Superior temporal gyrus (tissue), 1 donor: ENCODE measurements at regions not wholly inside any gene's neighbourhood (a gene's known extent, or its start where the extent isn't known, plus 50 kb on each side); places are given as distances from the start of the nearest gene placed in this dataset.
"Not testable (repeated sequence)": the region's sequence is repeated elsewhere in the genome, so short reads cannot be mapped to it uniquely, and the experiment has no call there.

Source experiments
- DNase-seq: peaks from one replicate; pipeline ENCODE4 v3.0.0-alpha.2; 2016; ENCODE audit errors: extremely low spot score

DNA sequence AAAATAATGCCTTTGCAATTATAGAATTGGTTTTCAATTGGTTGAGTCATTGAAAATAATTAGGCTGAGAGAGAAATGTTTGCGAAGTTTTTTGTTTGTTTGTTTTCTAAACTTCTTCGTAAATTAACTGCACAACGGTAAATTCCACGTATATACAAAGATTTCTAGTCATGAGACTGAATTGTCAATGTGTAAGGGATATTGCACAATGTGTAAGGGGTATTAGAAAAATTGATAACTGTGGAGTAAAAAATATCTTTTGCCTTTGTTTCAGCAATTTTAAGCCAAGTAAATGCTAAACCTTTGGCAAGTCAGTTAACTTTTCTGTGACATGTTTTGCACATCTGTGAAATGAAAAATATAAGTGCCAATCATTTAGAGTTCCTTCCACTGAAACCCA, 606.0 kb downstream of the TMEM182 start:
- DNase-seq: no peak

DNA sequence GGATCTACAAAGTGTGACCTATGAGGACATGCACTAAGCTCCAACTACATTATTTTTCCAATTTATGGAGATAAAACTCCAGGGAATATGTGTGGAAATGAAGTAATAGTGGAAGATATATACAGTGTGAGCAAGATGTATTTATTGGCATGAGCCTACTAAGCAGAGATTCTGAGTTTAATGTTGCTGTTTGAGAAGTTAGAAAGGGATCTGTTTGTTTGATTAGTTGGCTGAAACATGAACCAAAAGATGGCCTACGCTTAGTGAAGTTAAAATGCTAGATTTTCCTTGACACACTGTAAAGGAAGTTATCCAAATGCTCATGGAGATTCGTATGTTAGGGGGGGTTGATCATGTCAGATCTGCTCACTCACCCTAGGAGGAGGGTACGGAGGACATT, 621.7 kb downstream of the TMEM182 start:
- no peak for DNase-seq

DNA sequence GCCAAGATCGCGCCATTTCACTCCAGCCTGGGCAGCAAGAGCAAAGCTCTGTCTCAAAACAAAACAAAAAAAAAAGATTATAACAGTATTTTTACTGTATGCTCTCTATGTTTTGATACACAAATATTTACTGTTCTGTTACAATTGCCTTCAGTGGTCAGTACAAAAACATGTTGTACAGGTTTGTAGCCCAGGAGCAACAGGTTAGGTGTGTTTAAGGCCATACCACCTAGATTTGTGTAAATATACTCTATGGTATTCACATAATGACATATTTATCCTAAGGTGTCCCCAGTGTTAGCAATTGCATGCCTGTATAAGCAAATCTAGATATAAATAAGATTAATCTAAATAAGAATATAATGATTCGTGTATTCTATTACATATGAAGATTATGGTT, 625.0 kb downstream of the TMEM182 start:
- no peak for DNase-seq

DNA sequence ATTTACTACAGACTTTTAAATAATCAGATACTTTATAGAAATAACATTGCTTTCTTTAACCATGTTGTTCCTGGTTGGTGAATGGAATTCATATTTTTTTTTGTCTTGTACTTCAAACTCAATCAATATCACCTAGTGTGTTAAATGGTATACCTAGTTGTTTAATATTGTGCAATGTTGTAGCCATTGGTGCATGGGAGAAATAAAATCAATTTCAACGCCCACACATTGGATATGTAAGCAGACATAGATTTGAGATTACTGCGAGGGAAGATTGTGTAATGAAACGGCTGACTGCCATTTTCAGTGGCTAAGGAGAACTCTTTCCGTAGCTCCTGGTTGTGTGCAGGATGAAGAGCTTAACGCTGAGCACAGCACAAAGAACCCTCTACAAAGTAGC, 626.1 kb downstream of the TMEM182 start:
- DNase-seq: no peak

DNA sequence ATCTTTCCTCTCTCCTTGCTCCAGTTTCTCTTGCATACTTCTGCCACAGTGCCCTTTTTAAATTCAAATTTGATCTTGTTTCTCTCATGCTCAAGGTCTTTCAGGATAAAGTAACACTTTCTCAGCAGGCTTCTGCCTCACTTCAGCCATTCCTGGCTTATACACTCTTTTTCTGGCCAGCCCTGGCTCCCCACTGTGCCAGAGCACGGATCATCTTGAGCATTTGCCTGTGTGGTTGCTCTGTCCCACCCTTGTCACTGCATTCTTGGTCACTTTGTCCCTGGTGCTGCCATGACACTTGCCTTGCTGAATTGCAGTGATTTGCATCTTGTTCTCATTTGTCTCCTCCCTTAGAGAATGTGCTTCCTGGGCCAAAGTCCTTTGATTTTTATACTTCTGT, 634.3 kb downstream of the TMEM182 start:
- DNase-seq: no peak

DNA sequence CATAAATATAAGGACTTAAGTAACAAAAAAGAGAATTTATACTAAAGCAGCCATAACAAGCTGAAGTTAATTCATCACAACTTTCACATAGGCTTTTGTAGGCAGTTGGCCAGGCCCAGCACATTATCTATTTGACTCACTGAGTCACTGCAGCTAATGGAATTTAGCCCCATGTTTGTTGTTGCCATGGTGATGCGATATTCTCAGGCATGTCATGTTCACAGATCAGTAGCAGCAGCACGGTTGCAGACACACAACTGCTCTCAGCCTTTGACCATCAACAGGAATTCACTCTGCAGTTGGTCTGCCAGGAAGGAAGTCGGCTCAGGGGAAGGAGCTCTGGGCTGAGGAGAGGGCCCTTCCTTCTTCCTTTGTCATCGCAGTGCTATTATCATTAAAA, 639.8 kb downstream of the TMEM182 start:
- no peak for DNase-seq

DNA sequence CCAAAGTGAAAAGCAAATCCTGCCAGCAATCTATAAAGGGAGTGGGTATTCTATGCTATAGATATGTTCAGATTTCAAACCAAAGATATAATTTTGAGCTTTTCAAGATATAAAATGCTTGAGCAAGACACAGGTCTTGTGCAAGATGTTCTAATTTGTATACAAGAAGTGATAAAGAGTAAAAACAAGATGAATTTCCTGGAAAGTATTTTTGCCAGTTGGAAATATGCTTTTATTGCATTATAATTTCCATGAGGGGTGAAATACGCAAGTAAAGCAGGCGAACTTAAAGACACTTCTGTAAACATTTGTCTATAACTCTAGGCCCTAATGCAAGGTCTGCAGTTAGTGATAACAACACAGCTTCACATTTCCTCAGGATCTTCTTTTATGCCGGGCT, 640.5 kb downstream of the TMEM182 start:
- DNase-seq: no peak

DNA sequence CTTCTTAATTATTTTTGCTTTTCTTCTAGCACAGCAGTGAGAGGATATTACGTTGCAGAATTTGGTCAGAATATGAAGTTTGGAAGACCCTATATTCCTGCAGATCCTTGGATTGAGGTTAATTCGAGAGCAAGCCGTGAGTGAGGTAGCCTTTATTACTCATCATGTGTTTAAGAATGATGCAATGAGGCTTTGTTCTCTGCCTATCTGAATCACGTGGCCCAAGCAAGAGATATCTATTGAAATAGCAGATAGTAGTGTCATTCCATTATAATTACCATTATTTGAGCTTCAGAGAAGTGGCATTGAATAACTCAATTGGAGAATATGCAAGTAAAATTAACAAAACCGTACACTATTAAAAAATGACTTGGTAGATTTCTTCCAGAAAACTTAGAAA, 641.1 kb downstream of the TMEM182 start:
- no peak for DNase-seq

DNA sequence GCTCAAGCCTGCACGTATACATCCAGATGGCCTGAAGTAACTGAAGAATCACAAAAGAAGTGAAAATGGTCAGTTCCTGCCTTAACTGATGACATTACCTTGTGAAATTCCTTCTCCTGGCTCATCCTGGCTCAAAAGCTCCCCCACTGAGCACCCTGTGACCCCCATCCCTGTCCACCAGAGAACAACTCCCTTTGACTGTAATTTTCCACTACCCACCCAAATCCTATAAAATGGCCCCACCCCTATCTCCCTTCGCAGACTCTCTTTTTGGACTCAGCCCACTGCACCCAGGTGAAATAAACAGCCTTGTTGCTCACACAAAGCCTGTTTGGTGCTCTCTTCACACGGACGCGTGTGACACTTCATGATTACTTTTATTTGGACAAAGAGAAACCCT, 641.6 kb downstream of the TMEM182 start:
- DNase-seq: not testable (repeated sequence)

DNA sequence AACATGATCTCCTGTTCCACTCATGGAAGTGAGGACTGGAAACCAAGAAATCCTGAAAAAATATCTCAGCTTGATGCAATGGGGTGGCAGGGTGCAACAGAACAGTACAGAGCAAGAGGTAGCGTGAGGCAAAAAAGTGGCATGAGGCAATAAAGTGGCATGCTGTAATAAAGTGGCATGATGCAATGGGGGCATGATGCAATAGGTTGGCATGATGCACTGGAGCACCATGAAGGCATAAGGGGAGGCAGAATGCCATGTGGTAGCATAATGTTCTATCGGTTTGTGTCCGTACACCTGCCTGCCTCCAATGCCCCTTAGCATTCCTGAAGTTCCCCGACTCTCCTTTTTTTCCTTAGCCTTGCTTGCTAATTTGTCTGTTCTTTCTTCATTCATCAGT, 648.4 kb downstream of the TMEM182 start:
- DNase-seq: no peak

DNA sequence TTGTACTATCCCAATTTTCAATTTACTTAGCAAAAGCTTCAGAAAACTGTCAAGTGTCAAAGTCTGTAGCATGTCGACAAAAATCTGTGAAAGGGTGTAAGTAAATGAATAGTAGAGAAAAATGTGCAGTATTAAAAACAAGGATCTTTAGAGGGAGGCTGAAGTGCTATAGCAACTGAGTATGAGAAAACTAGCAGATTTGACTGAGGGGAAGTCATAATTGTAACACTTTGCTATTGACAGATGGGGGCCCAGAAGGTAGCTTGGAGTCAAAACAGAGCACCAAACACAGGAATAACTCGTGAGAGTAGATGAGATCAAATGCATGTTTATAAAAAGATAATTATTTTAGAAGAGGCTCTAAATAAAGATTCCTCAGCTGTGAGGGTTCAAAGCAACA, 657.7 kb downstream of the TMEM182 start:
- DNase-seq: no peak

DNA sequence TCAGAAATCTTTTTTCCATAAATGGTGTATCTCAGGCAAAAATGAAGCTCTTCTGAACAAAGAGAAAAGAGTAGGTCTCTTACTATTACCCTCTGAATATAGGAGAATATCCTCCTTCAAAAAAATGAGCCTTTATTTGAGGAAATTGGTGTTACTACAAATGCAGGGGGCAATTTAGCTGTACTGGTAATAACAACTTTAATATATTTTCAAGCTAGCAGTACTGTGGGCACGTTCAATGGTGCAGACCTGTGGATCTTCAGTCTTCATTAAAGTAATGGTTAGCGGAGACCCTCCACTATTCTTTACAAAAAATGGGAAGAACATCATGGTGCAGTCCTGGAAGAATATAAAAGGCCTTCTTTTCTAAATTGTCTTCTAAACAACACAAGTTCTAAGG, 661.3 kb downstream of the TMEM182 start:
- DNase-seq: no peak

DNA sequence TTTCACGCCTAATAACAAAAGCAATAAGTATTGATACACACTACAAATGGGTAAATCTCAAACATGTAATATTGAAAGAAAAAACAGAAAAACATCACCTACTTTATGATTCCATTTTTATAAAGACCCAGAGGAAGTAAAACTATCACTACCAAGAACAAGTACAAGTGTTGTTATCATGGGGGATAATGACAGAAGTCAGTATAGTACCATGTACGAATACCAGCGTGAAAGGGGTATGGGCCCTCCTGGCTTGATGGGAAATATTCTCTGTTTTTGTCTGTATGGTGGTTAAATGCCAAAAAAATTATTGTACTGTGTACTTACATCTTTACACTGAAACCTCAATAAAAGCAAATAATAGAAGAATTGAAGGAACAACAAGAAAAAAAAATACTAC, 665.7 kb downstream of the TMEM182 start:
- DNase-seq: no peak

DNA sequence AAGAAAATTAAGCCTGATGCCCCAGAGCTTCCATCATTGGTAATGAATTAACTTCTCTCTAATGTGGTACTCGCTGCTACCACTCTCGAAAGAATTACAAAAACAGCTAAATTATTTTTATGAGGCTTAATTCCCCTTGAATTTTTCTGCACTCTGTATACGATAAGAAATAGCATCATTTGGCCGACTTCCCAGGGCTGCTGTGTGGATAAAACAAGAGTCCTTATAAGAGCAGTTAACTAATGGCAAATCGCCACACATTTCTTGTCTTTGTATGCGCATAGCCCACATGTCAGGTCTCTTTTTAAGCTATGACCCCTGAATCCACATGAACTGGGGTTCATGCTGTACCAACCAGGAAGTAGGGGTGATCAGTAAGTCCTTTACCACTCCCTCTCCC, 668.4 kb downstream of the TMEM182 start:
- no peak for DNase-seq

DNA sequence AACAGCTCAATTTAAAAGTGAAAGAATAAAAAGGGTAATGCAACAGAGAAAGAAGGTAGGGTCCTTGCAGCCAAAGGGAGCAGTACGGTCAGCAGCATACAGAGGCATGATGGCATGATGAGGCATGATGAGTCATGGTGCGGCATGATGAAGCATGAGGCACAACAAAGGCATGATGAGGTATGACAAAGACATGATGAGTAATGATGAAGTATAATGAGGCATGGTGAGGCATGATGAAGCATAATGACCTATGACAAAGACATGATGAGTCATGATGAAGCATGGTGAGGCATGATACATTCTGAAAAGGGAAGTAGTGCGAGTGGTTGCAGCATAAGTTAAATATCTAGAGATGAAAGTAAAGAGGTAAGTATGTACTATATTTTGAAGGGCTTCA, 673.2 kb downstream of the TMEM182 start:
- DNase-seq: no peak

DNA sequence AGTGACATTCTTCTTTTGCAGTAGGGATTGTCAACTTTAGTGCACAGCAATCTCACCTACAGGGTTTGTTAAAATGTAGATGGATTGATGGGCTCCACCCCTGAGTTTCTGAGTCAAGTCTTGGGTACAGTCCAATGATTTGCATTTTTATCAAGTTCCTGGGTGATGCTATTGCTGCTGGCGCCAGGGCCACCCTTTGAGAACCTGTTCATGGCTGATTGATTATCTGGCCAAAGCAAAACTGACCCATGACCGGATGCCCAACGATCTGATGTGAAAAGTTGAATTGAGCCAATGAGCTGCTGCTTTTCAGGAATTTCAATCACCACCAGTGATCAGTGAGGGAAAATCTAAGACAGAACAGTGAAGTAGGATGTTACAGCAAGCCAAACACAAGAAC, 675.3 kb downstream of the TMEM182 start:
- no peak for DNase-seq

DNA sequence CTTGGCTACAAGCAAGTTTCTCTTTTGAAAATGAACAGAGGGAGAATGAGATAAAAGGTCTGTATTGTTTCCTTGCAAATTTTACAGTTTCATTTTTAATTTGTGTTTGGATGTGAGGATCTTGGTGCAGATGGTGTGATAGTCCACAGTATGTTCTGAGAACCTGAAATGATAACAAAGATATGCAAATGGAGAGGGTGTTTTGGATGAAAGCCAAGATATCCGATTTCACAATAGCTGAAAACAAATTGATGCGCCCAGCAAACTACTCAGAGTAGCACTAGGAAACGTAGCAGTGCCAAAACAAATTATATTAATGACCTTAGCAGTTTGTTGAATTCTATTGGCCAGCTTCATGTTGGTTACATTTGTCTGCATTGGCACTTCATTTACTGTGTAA, 683.5 kb downstream of the TMEM182 start:
- DNase-seq: no peak

DNA sequence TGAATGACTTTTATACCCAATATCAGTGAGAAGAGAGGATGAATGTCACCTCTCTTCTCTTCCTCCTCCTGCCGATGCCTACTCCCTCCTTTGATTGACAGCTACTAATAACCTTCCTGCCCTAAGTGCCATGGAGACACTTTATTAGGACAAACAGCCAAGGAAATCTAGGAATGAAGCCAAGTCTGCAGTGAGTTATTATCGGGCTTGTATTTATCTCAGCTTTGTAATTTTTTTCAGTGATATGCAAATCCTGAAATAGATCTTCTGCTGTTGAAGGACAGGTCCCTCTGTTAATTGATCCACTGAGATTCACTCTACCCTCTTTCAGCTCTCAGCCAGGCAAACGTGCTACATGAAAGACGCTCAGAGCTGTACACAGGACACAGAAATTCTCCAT, 686.7 kb downstream of the TMEM182 start:
- DNase-seq: no peak

DNA sequence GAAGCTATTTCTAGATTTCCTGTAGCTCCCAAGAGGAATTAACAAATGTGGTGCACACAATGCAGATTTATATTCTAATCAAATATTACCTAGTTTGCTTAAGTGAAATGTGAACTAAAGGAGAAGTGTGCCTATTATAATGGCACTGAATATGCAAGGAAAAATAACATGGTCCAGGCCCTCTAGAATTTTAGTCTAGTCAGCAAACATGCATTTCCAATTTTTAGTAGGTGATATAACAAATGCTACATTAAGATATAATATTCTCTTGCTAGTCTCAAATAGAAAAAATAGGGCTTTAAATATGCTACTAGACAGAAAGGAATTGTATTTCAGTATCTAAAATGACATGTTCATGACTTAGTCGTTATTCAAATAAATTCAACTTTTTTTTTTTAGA, 689.5 kb downstream of the TMEM182 start:
- DNase-seq: no peak

DNA sequence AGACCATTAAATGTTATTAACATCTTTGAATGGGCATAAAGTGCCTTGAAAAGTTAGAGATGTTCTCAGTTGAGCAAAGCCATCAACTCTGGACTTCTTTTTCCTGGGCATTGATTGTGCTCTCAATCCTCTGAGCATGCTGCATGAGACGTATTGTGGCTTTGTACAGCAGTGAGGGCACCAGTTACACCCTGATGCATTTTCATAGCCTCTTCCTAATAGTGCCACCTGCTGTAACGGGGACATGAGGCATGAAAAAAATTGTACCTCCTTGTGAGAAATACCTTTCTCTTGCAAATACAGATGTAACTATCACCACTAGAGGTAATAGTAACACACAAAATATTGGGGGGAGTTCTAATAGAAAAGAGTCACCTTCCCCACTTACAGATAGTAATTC, 697.5 kb downstream of the TMEM182 start:
- no peak for DNase-seq

DNA sequence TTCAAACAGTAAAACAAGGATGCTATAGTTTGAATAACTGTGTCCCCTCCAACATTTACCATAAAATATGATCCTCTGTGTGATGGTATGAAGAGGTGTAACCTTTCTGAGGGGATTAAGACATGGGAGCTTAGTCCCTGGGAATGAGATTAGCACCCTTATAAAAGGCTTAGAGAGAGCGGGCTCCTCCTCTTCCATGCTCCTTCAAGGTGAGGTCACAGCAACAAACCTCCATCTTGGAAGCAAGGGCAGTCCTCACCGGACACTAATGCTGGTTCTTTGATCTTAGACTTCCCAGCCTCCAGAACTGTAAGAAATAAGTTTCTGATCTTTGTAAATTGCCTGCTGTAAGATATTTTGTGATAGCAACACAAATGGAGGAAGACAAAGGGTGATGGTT, 700.3 kb downstream of the TMEM182 start:
- DNase-seq: no peak

DNA sequence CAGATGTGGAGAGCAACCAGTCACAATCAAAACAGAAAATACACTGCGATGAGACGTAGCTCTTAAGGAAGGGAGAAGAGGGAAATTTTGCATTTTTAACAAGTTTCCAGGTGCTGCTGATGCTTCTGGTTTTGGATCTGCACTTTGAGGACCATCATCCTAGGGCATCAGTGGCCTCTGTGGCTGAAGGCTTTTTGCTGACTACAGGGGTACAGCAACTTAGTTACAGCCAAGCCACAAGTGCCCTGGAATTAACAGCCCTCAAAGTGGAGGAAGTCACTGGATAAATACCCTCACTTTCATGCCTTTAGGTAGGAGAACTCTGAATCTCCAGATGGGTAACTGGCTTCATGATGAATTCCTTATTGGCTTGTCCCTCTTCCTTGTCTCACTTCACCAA, 700.9 kb downstream of the TMEM182 start:
- DNase-seq: no peak

DNA sequence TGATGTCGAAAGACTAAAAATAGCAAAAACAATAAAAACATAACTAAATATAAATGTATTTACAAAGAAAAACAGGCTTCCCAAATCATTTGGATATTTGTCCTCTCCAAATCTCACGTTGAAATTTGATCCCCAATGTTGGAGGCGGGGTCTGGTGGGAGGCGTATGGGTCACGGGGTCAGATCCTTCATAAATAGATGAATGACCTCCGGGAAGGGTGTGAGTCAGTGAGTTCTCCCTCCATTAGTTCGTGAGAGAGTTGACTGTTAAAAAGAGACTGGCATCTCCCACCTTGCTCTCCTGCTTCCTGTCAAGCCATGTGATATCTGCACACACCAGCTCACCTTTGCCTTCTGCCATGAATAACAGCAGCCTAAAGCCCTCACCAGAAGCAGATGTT, 703.0 kb downstream of the TMEM182 start:
- no peak for DNase-seq

DNA sequence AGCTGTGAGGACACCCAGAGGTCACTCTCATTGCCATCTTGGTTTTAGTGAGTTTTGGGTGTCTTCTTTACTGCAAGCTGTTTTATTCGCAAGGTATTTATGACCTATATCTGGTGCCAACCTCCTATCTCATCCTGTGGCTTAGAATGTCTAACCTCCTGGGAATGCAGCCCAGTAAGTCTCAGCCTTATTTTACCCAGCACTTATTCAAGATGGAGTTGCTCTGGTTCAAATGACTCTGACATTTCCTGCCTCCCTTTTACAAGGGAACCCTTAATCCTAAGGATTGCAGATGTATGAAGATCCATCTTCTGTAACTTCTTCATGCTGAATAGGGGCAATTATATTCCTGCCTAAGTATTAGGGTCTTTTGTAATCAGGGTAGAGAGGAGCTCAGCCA, 708.0 kb downstream of the TMEM182 start:
- DNase-seq: no peak

DNA sequence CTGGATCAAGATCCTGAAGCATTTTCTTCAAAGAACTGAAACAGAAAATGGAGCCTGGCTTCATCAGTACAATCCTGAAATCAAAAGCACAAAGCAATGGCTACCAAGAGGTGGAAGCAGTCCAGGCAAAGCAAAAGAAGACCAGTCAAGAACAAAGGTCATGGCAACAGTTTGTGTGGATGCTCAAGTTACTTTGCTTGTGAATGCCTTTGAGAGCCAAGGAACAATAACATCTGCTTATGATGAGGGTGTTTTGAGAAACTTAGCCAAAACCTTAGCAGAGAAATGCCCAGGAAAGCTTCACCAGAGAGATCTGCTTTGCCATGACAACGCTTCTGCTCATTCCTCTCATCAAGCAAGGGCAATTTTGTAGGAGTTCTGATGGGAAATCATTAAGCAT, 723.1 kb downstream of the TMEM182 start:
- no peak for DNase-seq
